Right lung (tissue), 2 donors: ENCODE measurements at regions not wholly inside any gene's neighbourhood (a gene's known extent, or its start where the extent isn't known, plus 50 kb on each side); places are given as distances from the start of the nearest gene placed in this dataset.

Source experiments
- DNase-seq, 2 donors: peaks; one replicate each; pipeline ENCODE4 v3.0.0-alpha.2; 2013

- no peak for DNase-seq
Observed at GRCh38 chr17:73985466-73986015, 217.9 kb upstream of the RPL38 start.

GRCh38 chr17:73986641-73987177, 216.8 kb upstream of the RPL38 start:
- DNase-seq: no peak

DNA sequence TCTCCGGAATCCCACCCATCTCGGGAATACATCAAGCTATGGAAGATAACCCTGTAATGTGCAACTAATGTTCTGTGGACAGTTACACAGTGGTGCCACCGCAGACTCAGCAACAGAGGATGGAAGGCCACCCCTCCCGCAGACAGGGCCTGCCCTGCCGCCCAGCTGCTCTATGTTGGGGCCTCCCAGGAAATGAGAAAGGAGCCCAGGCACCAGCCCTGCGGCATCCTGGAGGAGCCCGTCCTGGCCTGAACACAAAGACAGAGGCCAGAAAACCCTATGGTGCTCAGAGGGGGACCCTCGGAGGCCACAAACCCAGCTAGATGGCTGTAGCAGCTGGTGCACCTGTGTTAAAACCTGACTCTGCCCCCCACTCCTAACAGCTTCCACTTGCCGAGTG, 216.1 kb upstream of the RPL38 start:
- no peak for DNase-seq

GRCh38 chr17:73987845-73988509, 215.5 kb upstream of the RPL38 start:
- no peak for DNase-seq

- no peak for DNase-seq
Observed at GRCh38 chr17:73989671-73990070, 213.8 kb upstream of the RPL38 start.

DNA sequence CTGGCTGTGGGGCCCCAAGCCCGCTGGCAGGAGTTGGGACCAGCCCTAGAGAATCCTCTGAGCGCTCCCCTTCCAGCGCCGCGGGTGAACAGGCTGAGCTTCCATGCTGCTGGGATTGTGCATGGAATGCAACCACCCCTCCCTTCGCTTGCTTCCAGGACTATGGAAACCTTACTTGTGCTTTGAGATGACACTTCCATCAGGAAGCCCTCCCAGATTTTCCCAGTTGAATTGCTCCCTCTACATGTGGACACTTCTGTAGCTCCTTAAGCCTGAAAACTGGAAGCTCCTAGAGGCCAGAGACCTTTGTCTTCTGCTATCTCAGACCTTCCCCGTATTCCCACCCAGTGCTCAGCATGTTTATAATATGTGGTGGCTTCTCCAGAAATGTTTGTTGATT, 213.2 kb upstream of the RPL38 start:
- DNase-seq: no peak

DNA sequence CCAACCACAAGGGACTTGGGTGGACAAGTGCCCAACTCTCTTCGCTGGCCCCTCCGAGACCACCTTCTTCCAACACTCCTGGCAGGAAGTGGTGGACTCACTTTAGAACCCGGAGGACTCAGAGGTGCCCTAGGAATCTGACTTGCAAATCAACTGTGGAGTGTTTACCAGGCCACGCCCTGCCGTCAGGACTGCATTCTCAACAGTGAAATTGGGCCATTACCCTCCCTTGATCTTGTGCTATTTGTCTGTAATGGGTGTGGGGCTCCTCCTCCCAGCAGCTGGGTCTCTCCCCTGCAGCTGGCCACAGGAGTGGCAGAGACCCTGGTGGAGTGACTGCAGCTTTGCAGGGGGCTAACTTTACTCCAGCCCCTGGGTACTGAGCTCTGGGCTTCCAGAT, 212.2 kb upstream of the RPL38 start:
- DNase-seq: no peak

GRCh38 chr17:73994946-73995345, 208.5 kb upstream of the RPL38 start:
- no peak for DNase-seq

DNA sequence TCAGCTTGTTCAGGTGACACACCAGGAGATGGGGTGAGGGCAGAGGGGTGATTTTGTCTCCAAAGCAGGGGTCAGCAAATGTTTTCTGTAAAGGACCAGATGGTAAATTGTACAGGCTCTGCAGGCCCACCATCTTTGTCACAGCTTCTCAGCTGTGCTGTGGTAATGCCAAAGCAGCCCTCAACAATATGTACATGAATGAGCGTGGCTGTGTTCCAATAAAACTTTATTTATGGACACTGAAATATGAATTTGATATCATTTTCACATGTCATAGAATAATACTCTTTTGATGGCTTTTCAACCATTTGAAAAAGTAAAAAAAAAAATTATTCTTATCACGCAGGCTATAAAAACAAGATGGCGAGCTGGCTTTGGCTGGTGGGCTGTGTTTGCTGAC, 206.4 kb upstream of the RPL38 start:
- DNase-seq: no peak

GRCh38 chr17:73998249-73998648, 205.2 kb upstream of the RPL38 start:
- no peak for DNase-seq

GRCh38 chr17:73998653-73999645, 204.5 kb upstream of the RPL38 start:
- no peak for DNase-seq

DNA sequence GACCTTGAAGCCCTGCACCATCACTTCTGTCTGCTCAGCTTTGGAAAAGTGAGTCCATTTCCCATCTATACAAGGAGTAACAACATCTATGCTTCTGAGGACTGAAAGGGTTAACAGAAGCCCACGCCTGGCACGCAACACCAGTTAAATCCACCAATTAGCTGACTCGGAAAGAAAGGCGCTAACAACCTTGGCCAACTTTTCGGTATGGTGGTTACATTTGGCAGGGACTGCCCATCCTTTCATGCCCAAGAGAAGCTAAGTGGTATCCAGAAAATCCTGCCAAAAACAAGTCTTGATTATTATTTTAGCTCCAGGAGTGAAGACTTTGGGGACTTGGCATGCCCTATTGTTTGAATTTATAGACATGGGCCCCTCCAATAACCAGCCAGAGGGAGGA, 202.3 kb upstream of the RPL38 start:
- no peak for DNase-seq

DNA sequence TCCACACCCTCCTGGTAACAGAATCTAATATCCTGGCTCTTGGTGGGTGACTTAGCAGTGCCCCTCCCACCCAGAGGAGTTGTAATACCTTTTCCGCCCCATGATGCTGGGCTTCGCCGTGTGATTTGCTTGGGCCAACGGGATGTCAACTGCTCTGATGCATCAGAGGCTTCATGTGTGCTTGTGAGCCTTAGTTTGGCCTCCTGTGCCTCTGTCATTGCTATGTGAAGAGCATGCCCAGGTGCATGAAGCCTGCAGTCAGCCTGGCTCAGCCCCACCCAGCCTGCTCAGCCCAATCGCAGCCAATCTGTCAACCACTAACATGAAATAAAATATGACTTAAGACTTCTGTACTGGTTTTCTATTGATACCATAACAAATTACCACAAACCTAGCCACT, 201.2 kb upstream of the RPL38 start:
- no peak for DNase-seq

GRCh38 chr17:74004056-74004455, 199.4 kb upstream of the RPL38 start:
- DNase-seq: no peak

- DNase-seq: no peak
Observed at GRCh38 chr17:74005790-74006189, 197.7 kb upstream of the RPL38 start.

- DNase-seq: no peak
Observed at GRCh38 chr17:74006371-74006770, 197.1 kb upstream of the RPL38 start.

GRCh38 chr17:74008196-74008595, 195.3 kb upstream of the RPL38 start:
- no peak for DNase-seq

GRCh38 chr17:74009056-74009625, 194.3 kb upstream of the RPL38 start:
- no peak for DNase-seq

DNA sequence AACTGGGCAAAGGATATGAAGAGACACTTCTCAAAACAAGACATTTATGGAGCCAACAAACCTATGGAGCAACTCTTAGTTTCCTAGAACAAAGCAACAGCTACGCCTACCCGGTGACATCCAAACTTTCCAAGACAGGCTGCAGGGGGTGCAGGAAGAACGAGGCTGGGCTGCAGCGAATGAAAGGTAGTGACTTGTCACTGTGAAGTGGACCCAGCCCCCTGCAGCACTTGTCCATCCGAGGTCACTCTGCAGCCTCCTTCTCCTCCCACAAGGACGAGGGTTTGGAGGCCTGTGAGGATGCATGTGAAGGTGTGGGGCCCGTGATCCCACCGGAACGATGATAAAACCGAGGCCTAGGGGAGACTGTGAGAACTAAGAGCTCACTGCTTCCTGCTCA, 192.6 kb upstream of the RPL38 start:
- no peak for DNase-seq

DNA sequence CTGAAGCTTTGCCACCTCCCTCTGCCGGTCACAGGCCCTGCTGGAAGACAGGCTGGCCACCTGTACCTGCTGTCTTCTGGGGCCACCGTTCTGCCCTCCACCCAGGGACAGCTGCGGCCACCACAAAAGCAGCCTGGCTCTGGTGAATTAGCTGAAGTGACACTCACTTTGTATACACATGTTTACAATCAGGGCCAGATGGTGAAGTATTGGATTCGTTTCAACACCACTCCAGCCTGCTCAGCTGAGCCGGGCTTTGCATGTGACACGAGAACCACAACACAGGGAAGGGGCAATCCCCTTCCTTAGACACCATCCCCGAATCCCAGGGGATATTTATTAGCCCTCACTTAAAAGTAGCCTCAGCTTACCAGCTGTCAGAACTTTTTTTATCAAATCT, 191.5 kb upstream of the RPL38 start:
- DNase-seq: peak in 1 of 2 donors; percentile 34

DNA sequence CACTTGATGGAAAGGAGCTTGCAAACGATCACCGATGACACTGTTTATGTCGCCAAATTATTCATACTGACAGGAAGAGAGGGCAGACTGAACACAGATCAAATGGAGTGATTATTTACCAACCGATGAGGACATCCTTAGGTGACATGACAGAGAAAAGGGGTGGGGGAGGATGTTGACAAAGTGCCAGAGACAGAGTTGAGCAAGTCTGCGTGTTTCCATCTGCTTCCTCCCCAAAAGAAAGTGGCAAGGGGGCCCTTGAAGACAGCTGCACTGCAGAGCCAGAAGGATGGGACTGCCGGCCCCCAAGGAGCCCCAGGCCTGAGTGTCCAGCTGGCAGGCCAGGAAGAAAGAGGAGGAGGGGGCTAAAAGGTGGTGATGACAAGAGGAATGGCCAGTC, 191.0 kb upstream of the RPL38 start:
- DNase-seq: no peak

GRCh38 chr17:74015316-74015715, 188.2 kb upstream of the RPL38 start:
- no peak for DNase-seq
